GM12864 (cell line): ENCODE measurements at regions not wholly inside any gene's neighbourhood (a gene's known extent, or its start where the extent isn't known, plus 50 kb on each side); places are given as distances from the start of the nearest gene placed in this dataset.

Experiments used
- DNase-seq: peaks from one replicate; pipeline ENCODE4 v3.0.0-alpha.2; 2011; ENCODE audit warnings: low read depth
- H3K4me3 ChIP-seq: 2 replicates; pipeline ENCODE4 v1.5.1; 2011; ENCODE audit warnings: mild to moderate bottlenecking, low read depth, low read length, control low read depth
- CTCF ChIP-seq: IDR thresholded peaks from 2 replicates; pipeline ENCODE4 v1.5.1; 2011; ENCODE audit warnings: low read depth, mild to moderate bottlenecking, moderate library complexity, low read length, control low read depth, inconsistent platforms; ENCODE audit errors: missing control alignments

- H3K4me3 ChIP-seq: no peak overlapping the region
- TF ChIP-seq CTCF: no peak
- DNase-seq: no peak
Observed at GRCh38 chr2:239602290-239603282, 201.8 kb upstream of the HDAC4 start.

- no peak overlapping the region for H3K4me3 ChIP-seq
- no peak for TF ChIP-seq CTCF
- no peak for DNase-seq
Observed at GRCh38 chr2:239601880-239602279, 201.1 kb upstream of the HDAC4 start.

GRCh38 chr2:239601201-239601851 lies 200.5 kb upstream of the HDAC4 start:
- DNase-seq: no peak
- H3K4me3 ChIP-seq: no peak overlapping the region
- no peak for TF ChIP-seq CTCF

- H3K4me3 ChIP-seq: no peak overlapping the region
- TF ChIP-seq CTCF: no peak
- no peak for DNase-seq
Observed at GRCh38 chr2:239600650-239601049, 199.8 kb upstream of the HDAC4 start.

GRCh38 chr2:239600001-239600593 lies 199.3 kb upstream of the HDAC4 start:
- no peak overlapping the region for H3K4me3 ChIP-seq
- no peak for TF ChIP-seq CTCF
- DNase-seq: no peak

- no peak for TF ChIP-seq CTCF
- no peak for DNase-seq
- H3K4me3 ChIP-seq: no peak overlapping the region
Observed at GRCh38 chr2:239599299-239599698, 198.5 kb upstream of the HDAC4 start.
